HCT116 (cell line): ENCODE measurements at regions not wholly inside any gene's neighbourhood (a gene's known extent, or its start where the extent isn't known, plus 50 kb on each side); places are given as distances from the start of the nearest gene placed in this dataset.

Experiments used
- EZH2 ChIP-seq: fragments of 200-600 bp; sonication (generic); IDR thresholded peaks from 2 replicates; pipeline ENCODE4 v1.6.1; 2017; ENCODE audit warnings: antibody characterized with exemption, mixed run types
- JUND ChIP-seq: IDR thresholded peaks from 2 replicates; pipeline ENCODE4 v1.6.1; 2012
- TF ChIP-seq, protein P1 (sequence below): IDR thresholded peaks from 2 replicates; pipeline ENCODE4 v1.6.1; 2012

DNA sequence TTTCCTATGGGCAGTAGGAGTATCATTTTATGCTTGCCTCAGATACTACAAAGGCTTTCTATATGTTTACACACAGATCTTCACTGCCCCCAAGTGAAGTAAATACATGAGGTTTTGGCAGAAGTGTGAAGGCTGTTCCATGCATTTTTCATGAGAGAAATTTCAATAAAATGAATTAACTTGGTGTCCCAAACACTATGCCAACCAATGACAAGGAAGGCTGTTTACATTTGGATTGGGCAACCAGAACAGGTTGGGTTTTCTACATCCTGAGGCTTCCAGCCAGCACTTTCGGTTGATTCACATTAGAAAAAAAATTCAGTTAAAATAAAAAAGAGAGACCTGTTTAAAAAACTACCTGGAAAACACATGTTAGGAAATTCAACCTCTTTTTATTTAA is 625.4 kb downstream of the KCNJ2 start:
- TF ChIP-seq JUND (no peak), EZH2 (no peak)
- TF ChIP-seq, protein P1, sequence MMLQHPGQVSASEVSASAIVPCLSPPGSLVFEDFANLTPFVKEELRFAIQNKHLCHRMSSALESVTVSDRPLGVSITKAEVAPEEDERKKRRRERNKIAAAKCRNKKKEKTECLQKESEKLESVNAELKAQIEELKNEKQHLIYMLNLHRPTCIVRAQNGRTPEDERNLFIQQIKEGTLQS = no peak
